IMR-90 (cell line): ENCODE measurements at regions not wholly inside any gene's neighbourhood (a gene's known extent, or its start where the extent isn't known, plus 50 kb on each side); places are given as distances from the start of the nearest gene placed in this dataset.
"Not testable (repeated sequence)": the region's sequence is repeated elsewhere in the genome, so short reads cannot be mapped to it uniquely, and the experiment has no call there.

Source experiments
- ATAC-seq: fragments of 200-7000 bp; cut with Tn5 transposase; 2 replicates; pipeline ENCODE4 v1.9.1; 2020; ENCODE audit warnings: low read depth, mild to moderate bottlenecking, moderate library complexity
- BruUV-seq: library from RNA; stranded (reverse); fragments of 400-500 nt; replicated peaks from 2 replicates; lab custom pipeline; 2021; lab: Mats Ljungman, UMichigan
- CTCF ChIA-PET: fragments of 300-600 bp; formaldehyde crosslinking; extraction: SDS; loops from one replicate; lab custom pipeline; 2021; ENCODE audit warnings: antibody characterized with exemption; lab: Yijun Ruan, JAX
- POLR2A ChIA-PET: fragments of 300-600 bp; sonication (Branson Sonifier 250); formaldehyde crosslinking; loops from one replicate; lab custom pipeline; 2022; ENCODE audit warnings: antibody characterized with exemption; ENCODE audit not compliant: unreplicated experiment; lab: Charles Lee
- DNase-seq: peaks from one replicate; pipeline ENCODE4 v3.0.0; 2013
- H2AFZ ChIP-seq: replicated peaks from 2 replicates; pipeline ENCODE3; 2013; ENCODE audit warnings: low read length, mild to moderate bottlenecking; ENCODE audit not compliant: poor library complexity
- H2AK5ac ChIP-seq: 2 replicates; pipeline ENCODE4 v1.6.1; 2013; ENCODE audit warnings: low read depth, low read length, inconsistent platforms
- H2AK9ac ChIP-seq: replicated peaks from 2 replicates; pipeline ENCODE3; 2013; ENCODE audit warnings: mild to moderate bottlenecking, low read depth, low read length, moderate library complexity; ENCODE audit not compliant: poor library complexity
- H2BK120ac ChIP-seq: 2 replicates; pipeline ENCODE4 v1.6.1; 2013; ENCODE audit warnings: low read depth, low read length, inconsistent platforms
- H2BK15ac ChIP-seq: 3 replicates; pipeline ENCODE4 v1.6.1; 2013; ENCODE audit warnings: low read depth, low read length, inconsistent platforms
- H2BK20ac ChIP-seq: 2 replicates; pipeline ENCODE4 v1.6.1; 2013; ENCODE audit warnings: low read depth, mild to moderate bottlenecking, inconsistent platforms, low read length, moderate library complexity
- H2BK5ac ChIP-seq: 2 replicates; pipeline ENCODE4 v1.6.1; 2013; ENCODE audit warnings: mild to moderate bottlenecking, low read depth, low read length, inconsistent platforms; ENCODE audit not compliant: poor library complexity, severe bottlenecking
- H3K14ac ChIP-seq: replicated peaks from 2 replicates; pipeline ENCODE4 v1.6.1; 2013; ENCODE audit warnings: low read depth, low read length, inconsistent platforms
- H3K18ac ChIP-seq: 2 replicates; pipeline ENCODE4 v1.6.1; 2013; ENCODE audit warnings: low read depth, low read length, control low read depth
- H3K23ac ChIP-seq: 2 replicates; pipeline ENCODE4 v1.6.1; 2013; ENCODE audit warnings: low read depth, low read length, inconsistent platforms
- H3K27ac ChIP-seq: 2 replicates; pipeline ENCODE4 v1.5.1; 2013; ENCODE audit warnings: mild to moderate bottlenecking, control low read depth, low read length; ENCODE audit not compliant: insufficient read depth
- H3K27me3 ChIP-seq: 2 replicates; pipeline ENCODE4 v1.6.1; 2013; ENCODE audit warnings: low read length; ENCODE audit not compliant: control insufficient read depth, insufficient read depth
- H3K36me3 ChIP-seq: 2 replicates; pipeline ENCODE4 v1.6.1; 2013; ENCODE audit warnings: low read length, mixed read lengths; ENCODE audit not compliant: control insufficient read depth, insufficient read depth
- H3K4ac ChIP-seq: 2 replicates; pipeline ENCODE4 v1.6.1; 2013; ENCODE audit warnings: low read depth, low read length, inconsistent platforms
- H3K4me1 ChIP-seq: 2 replicates; pipeline ENCODE4 v1.6.1; 2013; ENCODE audit warnings: low read length, mixed read lengths; ENCODE audit not compliant: control insufficient read depth, insufficient read depth
- H3K4me2 ChIP-seq: 2 replicates; pipeline ENCODE4 v1.6.1; 2013; ENCODE audit warnings: low read depth, mild to moderate bottlenecking, control low read depth, low read length, moderate library complexity
- H3K4me3 ChIP-seq: 2 replicates; pipeline ENCODE4 v1.5.1; 2013; ENCODE audit warnings: low read depth, mild to moderate bottlenecking, control low read depth, low read length, moderate library complexity; ENCODE audit not compliant: insufficient read depth
- H3K56ac ChIP-seq: 2 replicates; pipeline ENCODE4 v1.6.1; 2013; ENCODE audit warnings: low read length, inconsistent platforms; ENCODE audit not compliant: insufficient read depth; ENCODE audit errors: extremely low read depth
- H3K79me1 ChIP-seq, 2 experiments: 2 replicates each; pipeline ENCODE4 v1.6.1; 2013; ENCODE audit warnings: low read length in 2 of 2, inconsistent platforms in 1 of 2, low read depth in 1 of 2
- H3K9ac ChIP-seq: 2 replicates; pipeline ENCODE4 v1.6.1; 2013; ENCODE audit warnings: low read depth, low read length, control low read depth
- H3K9me1 ChIP-seq: 2 replicates; pipeline ENCODE4 v1.6.1; 2013; ENCODE audit warnings: low read length, inconsistent platforms; ENCODE audit not compliant: insufficient read depth
- H3K9me3 ChIP-seq: 2 replicates; pipeline ENCODE4 v1.6.1; 2013; ENCODE audit warnings: low read length; ENCODE audit not compliant: control insufficient read depth, insufficient read depth
- H4K20me1 ChIP-seq: 2 replicates; pipeline ENCODE4 v1.6.1; 2013; ENCODE audit warnings: low read length, inconsistent platforms; ENCODE audit not compliant: insufficient read depth
- H4K5ac ChIP-seq: 2 replicates; pipeline ENCODE4 v1.6.1; 2013; ENCODE audit warnings: mild to moderate bottlenecking, low read depth, low read length, control low read depth
- H4K8ac ChIP-seq, 2 experiments: 2 replicates each; pipeline ENCODE4 v1.6.1; 2013; ENCODE audit warnings: low read depth in 2 of 2, low read length in 2 of 2, control low read depth in 1 of 2, inconsistent platforms in 1 of 2
- H4K91ac ChIP-seq: 2 replicates; pipeline ENCODE4 v1.6.1; 2013; ENCODE audit warnings: low read depth, low read length, inconsistent platforms; ENCODE audit not compliant: insufficient read depth
- WGBS, 2 experiments: methylation state at CpG; one replicate each; pipeline versions ENCODE4 v1.1.5 to v1.1.7; 2013; ENCODE audit warnings: missing lambda C conversion rate in 2 of 2; ENCODE audit not compliant: insufficient read length in 1 of 2; ENCODE audit errors: extremely low coverage in 2 of 2; 5-methylcytosine and 5-hydroxymethylcytosine counted together
- dilution Hi-C: fragments of 300-500 bp; cut with HindIII; formaldehyde crosslinking; loops from one replicate; pipeline ENCODE4 v1.14.3; 2018; ENCODE audit warnings: low sequenced_read_pairs; ENCODE audit not compliant: unreplicated experiment
- in situ Hi-C: fragments of 300-500 bp; cut with MboI; formaldehyde crosslinking; loops from 3 replicates; pipeline ENCODE4 v1.14.3; 2019; ENCODE audit warnings: low sequenced_read_pairs, inconsistent platforms, mixed read lengths
- intact Hi-C: fragments of 100-400 bp; cut with micrococcal nuclease; formaldehyde crosslinking; loops from 2 replicates; pipeline ENCODE4 v1.10.0; 2022

DNA sequence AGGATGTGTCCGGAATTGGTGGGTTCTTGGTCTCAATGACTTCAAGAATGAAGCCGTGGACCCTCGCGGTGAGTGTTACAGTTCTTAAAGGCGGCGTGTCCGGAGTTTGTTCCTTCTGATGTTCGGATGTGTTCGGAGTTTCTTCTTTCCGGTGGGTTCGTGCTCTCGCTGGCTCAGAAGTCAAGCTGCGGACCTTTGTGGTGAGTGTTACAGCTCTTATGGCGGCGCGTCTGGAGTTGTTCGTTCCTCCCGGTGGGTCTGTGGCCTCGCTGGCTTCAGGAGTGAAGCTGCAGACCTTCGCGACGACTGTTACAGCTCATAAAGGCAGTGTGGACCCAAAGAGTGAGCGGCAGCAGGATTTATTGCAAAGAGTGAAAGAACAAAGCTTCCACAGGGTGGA, 64.6 kb upstream of the CD28 start:
- H3K36me3 ChIP-seq, H3K9ac ChIP-seq, H2BK15ac ChIP-seq, H3K27me3 ChIP-seq, H3K9me1 ChIP-seq, H2AK5ac ChIP-seq, H3K79me1 ChIP-seq, H4K5ac ChIP-seq, ATAC-seq, H2BK120ac ChIP-seq, BruUV-seq, H2AK9ac ChIP-seq, H2BK5ac ChIP-seq, H3K4me2 ChIP-seq, H3K4me1 ChIP-seq, H2AFZ ChIP-seq, in situ Hi-C loops, H3K14ac ChIP-seq, H3K23ac ChIP-seq, H3K56ac ChIP-seq, H4K91ac ChIP-seq, CTCF ChIA-PET, H3K4ac ChIP-seq, POLR2A ChIA-PET, H3K18ac ChIP-seq, dilution Hi-C loops, intact Hi-C loops, H2BK20ac ChIP-seq, DNase-seq, H4K20me1 ChIP-seq, H3K9me3 ChIP-seq, H3K27ac ChIP-seq, H3K4me3 ChIP-seq, H4K8ac ChIP-seq: not testable (repeated sequence)
- WGBS, 2 experiments = 87% methylated on average over 8 of the region's 23 CpGs; no CpG with 5 or more reads in 1 of the 2 experiments

DNA sequence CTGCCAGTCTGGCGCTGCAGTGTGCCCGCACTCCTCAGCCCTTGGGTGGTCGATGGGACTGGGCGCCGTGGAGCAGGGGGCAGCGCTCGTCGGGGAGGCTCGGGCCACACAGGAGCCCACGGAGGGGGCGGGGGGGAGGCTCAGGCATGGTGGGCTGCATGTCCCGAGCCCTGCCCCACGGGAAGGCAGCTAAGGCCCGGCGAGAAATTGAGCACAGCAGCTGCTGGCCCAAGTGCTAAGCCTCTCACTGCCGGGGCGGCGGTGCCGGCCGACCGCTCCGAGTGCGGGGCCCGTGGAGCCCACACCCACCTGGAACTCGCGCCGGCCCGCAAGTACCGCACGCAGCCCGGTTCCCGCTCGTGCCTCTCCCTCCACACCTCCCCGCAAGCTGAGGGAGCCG, 63.6 kb upstream of the CD28 start:
- ATAC-seq, H2BK15ac ChIP-seq, H3K23ac ChIP-seq, H3K4ac ChIP-seq, H3K56ac ChIP-seq, H4K20me1 ChIP-seq, H3K4me3 ChIP-seq, H4K8ac ChIP-seq, H2AFZ ChIP-seq, H2BK5ac ChIP-seq, dilution Hi-C loops, H3K36me3 ChIP-seq, H3K18ac ChIP-seq, H4K5ac ChIP-seq, H3K14ac ChIP-seq, H4K91ac ChIP-seq, H3K4me1 ChIP-seq, H3K27me3 ChIP-seq, H3K9ac ChIP-seq, DNase-seq, H3K27ac ChIP-seq, H2BK120ac ChIP-seq, H2AK5ac ChIP-seq, H3K9me3 ChIP-seq, intact Hi-C loops, H2AK9ac ChIP-seq, BruUV-seq, H3K9me1 ChIP-seq, H3K79me1 ChIP-seq, CTCF ChIA-PET, POLR2A ChIA-PET, H2BK20ac ChIP-seq, H3K4me2 ChIP-seq, in situ Hi-C loops: not testable (repeated sequence)
- WGBS, 2 experiments = 99% methylated on average over 9 of the region's 35 CpGs; no CpG with 5 or more reads in 1 of the 2 experiments
